IMR-90 (cell line): ENCODE measurements at regions not wholly inside any gene's neighbourhood (a gene's known extent, or its start where the extent isn't known, plus 50 kb on each side); places are given as distances from the start of the nearest gene placed in this dataset.

Experiments
- ATAC-seq: fragments of 200-7000 bp; cut with Tn5 transposase; 2 replicates; pipeline ENCODE4 v1.9.1; 2020; ENCODE audit warnings: low read depth, mild to moderate bottlenecking, moderate library complexity
- BruUV-seq: library from RNA; stranded (reverse); fragments of 400-500 nt; replicated peaks from 2 replicates; lab custom pipeline; 2021; lab: Mats Ljungman, UMichigan
- CTCF ChIA-PET: fragments of 300-600 bp; formaldehyde crosslinking; extraction: SDS; loops from one replicate; lab custom pipeline; 2021; ENCODE audit warnings: antibody characterized with exemption; lab: Yijun Ruan, JAX
- POLR2A ChIA-PET: fragments of 300-600 bp; sonication (Branson Sonifier 250); formaldehyde crosslinking; loops from one replicate; lab custom pipeline; 2022; ENCODE audit warnings: antibody characterized with exemption; ENCODE audit not compliant: unreplicated experiment; lab: Charles Lee
- DNase-seq: peaks from one replicate; pipeline ENCODE4 v3.0.0; 2013
- H2AFZ ChIP-seq: replicated peaks from 2 replicates; pipeline ENCODE3; 2013; ENCODE audit warnings: low read length, mild to moderate bottlenecking; ENCODE audit not compliant: poor library complexity
- H2AK5ac ChIP-seq: 2 replicates; pipeline ENCODE4 v1.6.1; 2013; ENCODE audit warnings: low read depth, low read length, inconsistent platforms
- H2AK9ac ChIP-seq: replicated peaks from 2 replicates; pipeline ENCODE3; 2013; ENCODE audit warnings: mild to moderate bottlenecking, low read depth, low read length, moderate library complexity; ENCODE audit not compliant: poor library complexity
- H2BK120ac ChIP-seq: 2 replicates; pipeline ENCODE4 v1.6.1; 2013; ENCODE audit warnings: low read depth, low read length, inconsistent platforms
- H2BK15ac ChIP-seq: 3 replicates; pipeline ENCODE4 v1.6.1; 2013; ENCODE audit warnings: low read depth, low read length, inconsistent platforms
- H2BK20ac ChIP-seq: 2 replicates; pipeline ENCODE4 v1.6.1; 2013; ENCODE audit warnings: low read depth, mild to moderate bottlenecking, inconsistent platforms, low read length, moderate library complexity
- H2BK5ac ChIP-seq: 2 replicates; pipeline ENCODE4 v1.6.1; 2013; ENCODE audit warnings: mild to moderate bottlenecking, low read depth, low read length, inconsistent platforms; ENCODE audit not compliant: poor library complexity, severe bottlenecking
- H3K14ac ChIP-seq: replicated peaks from 2 replicates; pipeline ENCODE4 v1.6.1; 2013; ENCODE audit warnings: low read depth, low read length, inconsistent platforms
- H3K18ac ChIP-seq: 2 replicates; pipeline ENCODE4 v1.6.1; 2013; ENCODE audit warnings: low read depth, low read length, control low read depth
- H3K23ac ChIP-seq: 2 replicates; pipeline ENCODE4 v1.6.1; 2013; ENCODE audit warnings: low read depth, low read length, inconsistent platforms
- H3K27ac ChIP-seq: 2 replicates; pipeline ENCODE4 v1.5.1; 2013; ENCODE audit warnings: mild to moderate bottlenecking, control low read depth, low read length; ENCODE audit not compliant: insufficient read depth
- H3K27me3 ChIP-seq: 2 replicates; pipeline ENCODE4 v1.6.1; 2013; ENCODE audit warnings: low read length; ENCODE audit not compliant: control insufficient read depth, insufficient read depth
- H3K36me3 ChIP-seq: 2 replicates; pipeline ENCODE4 v1.6.1; 2013; ENCODE audit warnings: low read length, mixed read lengths; ENCODE audit not compliant: control insufficient read depth, insufficient read depth
- H3K4ac ChIP-seq: 2 replicates; pipeline ENCODE4 v1.6.1; 2013; ENCODE audit warnings: low read depth, low read length, inconsistent platforms
- H3K4me1 ChIP-seq: 2 replicates; pipeline ENCODE4 v1.6.1; 2013; ENCODE audit warnings: low read length, mixed read lengths; ENCODE audit not compliant: control insufficient read depth, insufficient read depth
- H3K4me2 ChIP-seq: 2 replicates; pipeline ENCODE4 v1.6.1; 2013; ENCODE audit warnings: low read depth, mild to moderate bottlenecking, control low read depth, low read length, moderate library complexity
- H3K4me3 ChIP-seq: 2 replicates; pipeline ENCODE4 v1.5.1; 2013; ENCODE audit warnings: low read depth, mild to moderate bottlenecking, control low read depth, low read length, moderate library complexity; ENCODE audit not compliant: insufficient read depth
- H3K56ac ChIP-seq: 2 replicates; pipeline ENCODE4 v1.6.1; 2013; ENCODE audit warnings: low read length, inconsistent platforms; ENCODE audit not compliant: insufficient read depth; ENCODE audit errors: extremely low read depth
- H3K79me1 ChIP-seq, 2 experiments: 2 replicates each; pipeline ENCODE4 v1.6.1; 2013; ENCODE audit warnings: low read length in 2 of 2, inconsistent platforms in 1 of 2, low read depth in 1 of 2
- H3K9ac ChIP-seq: 2 replicates; pipeline ENCODE4 v1.6.1; 2013; ENCODE audit warnings: low read depth, low read length, control low read depth
- H3K9me1 ChIP-seq: 2 replicates; pipeline ENCODE4 v1.6.1; 2013; ENCODE audit warnings: low read length, inconsistent platforms; ENCODE audit not compliant: insufficient read depth
- H3K9me3 ChIP-seq: 2 replicates; pipeline ENCODE4 v1.6.1; 2013; ENCODE audit warnings: low read length; ENCODE audit not compliant: control insufficient read depth, insufficient read depth
- H4K20me1 ChIP-seq: 2 replicates; pipeline ENCODE4 v1.6.1; 2013; ENCODE audit warnings: low read length, inconsistent platforms; ENCODE audit not compliant: insufficient read depth
- H4K5ac ChIP-seq: 2 replicates; pipeline ENCODE4 v1.6.1; 2013; ENCODE audit warnings: mild to moderate bottlenecking, low read depth, low read length, control low read depth
- H4K8ac ChIP-seq, 2 experiments: 2 replicates each; pipeline ENCODE4 v1.6.1; 2013; ENCODE audit warnings: low read depth in 2 of 2, low read length in 2 of 2, control low read depth in 1 of 2, inconsistent platforms in 1 of 2
- H4K91ac ChIP-seq: 2 replicates; pipeline ENCODE4 v1.6.1; 2013; ENCODE audit warnings: low read depth, low read length, inconsistent platforms; ENCODE audit not compliant: insufficient read depth
- NFE2L2 ChIP-seq: fragments of 150-350 bp; IDR thresholded peaks from 2 replicates; pipeline ENCODE4 v1.6.1; 2016; ENCODE audit warnings: low read depth, mild to moderate bottlenecking, low read length
- WGBS, 2 experiments: methylation state at CpG; one replicate each; pipeline versions ENCODE4 v1.1.5 to v1.1.7; 2013; ENCODE audit warnings: missing lambda C conversion rate in 2 of 2; ENCODE audit not compliant: insufficient read length in 1 of 2; ENCODE audit errors: extremely low coverage in 2 of 2; 5-methylcytosine and 5-hydroxymethylcytosine counted together
- dilution Hi-C: fragments of 300-500 bp; cut with HindIII; formaldehyde crosslinking; loops from one replicate; pipeline ENCODE4 v1.14.3; 2018; ENCODE audit warnings: low sequenced_read_pairs; ENCODE audit not compliant: unreplicated experiment
- in situ Hi-C: fragments of 300-500 bp; cut with MboI; formaldehyde crosslinking; loops from 3 replicates; pipeline ENCODE4 v1.14.3; 2019; ENCODE audit warnings: low sequenced_read_pairs, inconsistent platforms, mixed read lengths
- intact Hi-C: fragments of 100-400 bp; cut with micrococcal nuclease; formaldehyde crosslinking; loops from 2 replicates; pipeline ENCODE4 v1.10.0; 2022

GRCh38 chr9:26373616-26374015 lies 519.0 kb downstream of the CAAP1 start:
- Histone ChIP-seq H3K9ac (no peak overlapping the region), H3K36me3 (no peaks in the 10 kb centered on the region), H3K23ac (no peak overlapping the region), H3K4ac (no peak overlapping the region), H2AK9ac (no peak overlapping the region), H4K5ac (no peak overlapping the region), H3K56ac (no peak overlapping the region), H4K8ac (no peak overlapping the region), H4K20me1 (no peaks in the 10 kb centered on the region), H3K9me3 (no peaks in the 10 kb centered on the region), H2BK20ac (no peak overlapping the region), H4K91ac (no peak overlapping the region), H3K14ac (no peak overlapping the region), H2BK120ac (no peak overlapping the region), H3K18ac (no peak overlapping the region), H2AK5ac (no peak overlapping the region), H3K27me3 (no peaks in the 10 kb centered on the region), H2BK5ac (no peak overlapping the region), H3K4me3 (no peak overlapping the region), H2BK15ac (no peak overlapping the region), H3K27ac (no peak overlapping the region), H3K4me2 (no peak overlapping the region), H3K9me1 (no peaks in the 10 kb centered on the region), H2AFZ (no peak overlapping the region), H3K79me1 (no peaks in the 10 kb centered on the region), H3K4me1 (no peaks in the 10 kb centered on the region)
- dilution Hi-C loops (no loop called here), intact Hi-C loops (no loop called here), in situ Hi-C loops (no loop called here)
- DNase-seq = no peak
- BruUV-seq = no TSS peak
- WGBS, 2 experiments = no CpG with 5 or more reads among the region's 2 CpGs
- POLR2A ChIA-PET = no interaction called here
- TF ChIP-seq NFE2L2 = no peak
- CTCF ChIA-PET = no interaction called here
- ATAC-seq = no peak
